ENCODE measurements at regions not wholly inside any gene's neighbourhood (a gene's known extent, or its start where the extent isn't known, plus 50 kb on each side); places are given as distances from the start of the nearest gene placed in this dataset.

GRCh38 chr11:116465056-116465455 lies 307.7 kb downstream of the BUD13 start:
- TF ChIP-seq POLR2A (IDR thresholded peaks at IDR 0.05) (no peak), CTCF (IDR thresholded peaks at IDR 0.05) (no peak), EP300 (IDR thresholded peaks at IDR 0.05) (no peak), POLR2AphosphoS5 (IDR thresholded peaks at IDR 0.05) (no peak)

All from gastroesophageal sphincter (tissue), 3 donors.